Kidney (tissue), 13 donors: ENCODE measurements at regions not wholly inside any gene's neighbourhood (a gene's known extent, or its start where the extent isn't known, plus 50 kb on each side); places are given as distances from the start of the nearest gene placed in this dataset.
A peak's percentile ranks its signal among the peaks of the same experiment; 100 is the strongest.

Experiments used
- DNase-seq, 5 donors: peaks; one replicate each; pipeline ENCODE4 v3.0.0-alpha.2; 2013 to 2020
- FAIRE-seq: peaks from 2 replicates; lab custom pipeline; 2012; peaks lifted over from hg19 to GRCh38; lab: Jason Lieb, UNC
- H3K27ac ChIP-seq, 2 donors: one replicate each; pipeline ENCODE4 v1.7.0; 2013; ENCODE audit warnings: low read depth in 2 of 2, low read length in 2 of 2, inconsistent platforms in 1 of 2
- H3K27me3 ChIP-seq: one replicate; pipeline ENCODE4 v1.7.1; 2013; ENCODE audit warnings: low read length, inconsistent platforms; ENCODE audit not compliant: control insufficient read depth, insufficient read depth
- H3K36me3 ChIP-seq, 3 donors: one replicate each; pipeline versions ENCODE4 v1.7.0 to v1.7.1; 2013; ENCODE audit warnings: low read length in 3 of 3, control low read depth in 1 of 3, inconsistent platforms in 1 of 3; ENCODE audit not compliant: insufficient read depth in 3 of 3, control insufficient read depth in 2 of 3
- H3K4me1 ChIP-seq, 3 donors: one replicate each; pipeline versions ENCODE4 v1.7.0 to v1.7.1; 2013; ENCODE audit warnings: low read length in 3 of 3, inconsistent platforms in 1 of 3, low read depth in 1 of 3; ENCODE audit not compliant: control insufficient read depth in 2 of 3, insufficient read depth in 2 of 3
- H3K4me3 ChIP-seq, 3 donors: one replicate each; pipeline versions ENCODE4 v1.7.0 to v1.8.1; 2013; ENCODE audit warnings: low read length in 3 of 3, control low read depth in 1 of 3, inconsistent platforms in 1 of 3
- H3K9ac ChIP-seq, 3 donors: one replicate each; pipeline versions ENCODE4 v1.7.0 to v1.7.1; 2013; ENCODE audit warnings: low read length in 3 of 3, control low read depth in 1 of 3, inconsistent platforms in 1 of 3
- H3K9me3 ChIP-seq, 3 donors: one replicate each; pipeline versions ENCODE4 v1.7.0 to v1.7.1; 2013; ENCODE audit warnings: low read length in 3 of 3, control low read depth in 1 of 3, inconsistent platforms in 1 of 3; ENCODE audit not compliant: control insufficient read depth in 2 of 3, insufficient read depth in 1 of 3
- intact Hi-C: fragments of 100-400 bp; cut with DNase I; formaldehyde crosslinking; loops from one replicate; pipeline ENCODE4 v1.11.1; 2022
- TF ChIP-seq, protein P1 (sequence below): IDR thresholded peaks from 3 replicates; pipeline ENCODE4 v1.5.1; 2012; ENCODE audit warnings: mild to moderate bottlenecking, moderate library complexity, borderline replicate concordance; ENCODE audit not compliant: insufficient read depth; ENCODE audit errors: extremely low read depth
- donor health status: control.
- donor health status: control.
- donor health status: control.
- donor health status: control.
- donor health status: control.
- donor health status: DM: yes; HTN: yes; CAD: no.
- donor health status: Normal renal cell carcinoma (clear cell type).

GRCh38 chr11:111135778-111136570, 109.6 kb upstream of the POU2AF2 start:
- FAIRE-seq (no peak), DNase-seq (no peak)
- Histone ChIP-seq H3K4me3 (no peak overlapping the region), H3K9me3 (no peaks in the 10 kb centered on the region), H3K9ac (no peak overlapping the region), H3K27me3 (no peaks in the 10 kb centered on the region), H3K27ac (no peak overlapping the region), H3K4me1 (no peaks in the 10 kb centered on the region), H3K36me3 (no peaks in the 10 kb centered on the region)
- TF ChIP-seq, protein P1, sequence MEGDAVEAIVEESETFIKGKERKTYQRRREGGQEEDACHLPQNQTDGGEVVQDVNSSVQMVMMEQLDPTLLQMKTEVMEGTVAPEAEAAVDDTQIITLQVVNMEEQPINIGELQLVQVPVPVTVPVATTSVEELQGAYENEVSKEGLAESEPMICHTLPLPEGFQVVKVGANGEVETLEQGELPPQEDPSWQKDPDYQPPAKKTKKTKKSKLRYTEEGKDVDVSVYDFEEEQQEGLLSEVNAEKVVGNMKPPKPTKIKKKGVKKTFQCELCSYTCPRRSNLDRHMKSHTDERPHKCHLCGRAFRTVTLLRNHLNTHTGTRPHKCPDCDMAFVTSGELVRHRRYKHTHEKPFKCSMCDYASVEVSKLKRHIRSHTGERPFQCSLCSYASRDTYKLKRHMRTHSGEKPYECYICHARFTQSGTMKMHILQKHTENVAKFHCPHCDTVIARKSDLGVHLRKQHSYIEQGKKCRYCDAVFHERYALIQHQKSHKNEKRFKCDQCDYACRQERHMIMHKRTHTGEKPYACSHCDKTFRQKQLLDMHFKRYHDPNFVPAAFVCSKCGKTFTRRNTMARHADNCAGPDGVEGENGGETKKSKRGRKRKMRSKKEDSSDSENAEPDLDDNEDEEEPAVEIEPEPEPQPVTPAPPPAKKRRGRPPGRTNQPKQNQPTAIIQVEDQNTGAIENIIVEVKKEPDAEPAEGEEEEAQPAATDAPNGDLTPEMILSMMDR = no peak
- intact Hi-C loops = no loop called here

- no peaks in the 10 kb centered on the region for H3K9me3 ChIP-seq
- H3K9ac ChIP-seq = no peak overlapping the region
- DNase-seq (peak in 1 of 5 donors; percentile 9), FAIRE-seq (no peak)
- TF ChIP-seq, protein P1 = no peak
- no peak overlapping the region for H3K27ac ChIP-seq
- intact Hi-C loops = no loop called here
- no peaks in the 10 kb centered on the region for H3K36me3 ChIP-seq
- no peaks in the 10 kb centered on the region for H3K27me3 ChIP-seq
- H3K4me3 ChIP-seq = no peak overlapping the region
- H3K4me1 ChIP-seq = no peaks in the 10 kb centered on the region
Measured at GRCh38 chr11:111135101-111135500, 110.4 kb upstream of the POU2AF2 start.

- intact Hi-C loops = no loop called here
Measured at GRCh38 chr11:111128076-111128870, 117.3 kb upstream of the POU2AF2 start.

More at GRCh38 chr11:111128076-111128870, 117.3 kb upstream of the POU2AF2 start:
- TF ChIP-seq, protein P1 = no peak
- no peaks in the 10 kb centered on the region for H3K9me3 ChIP-seq
- no peaks in the 10 kb centered on the region for H3K27me3 ChIP-seq
- no peak overlapping the region for H3K9ac ChIP-seq
- no peak overlapping the region for H3K4me3 ChIP-seq
- no peaks in the 10 kb centered on the region for H3K4me1 ChIP-seq
- DNase-seq (no peak), FAIRE-seq (no peak)
- no peak overlapping the region for H3K27ac ChIP-seq
- no peaks in the 10 kb centered on the region for H3K36me3 ChIP-seq
